NB4 (cell line): ENCODE measurements at regions not wholly inside any gene's neighbourhood (a gene's known extent, or its start where the extent isn't known, plus 50 kb on each side); places are given as distances from the start of the nearest gene placed in this dataset.
"Not testable (repeated sequence)": the region's sequence is repeated elsewhere in the genome, so short reads cannot be mapped to it uniquely, and the experiment has no call there.

Experiments used
- DNase-seq: peaks from one replicate; pipeline ENCODE4 v3.0.0; 2010; ENCODE audit warnings: low read depth
- H3K4me3 ChIP-seq: one replicate; pipeline ENCODE4 v1.5.1; 2011; ENCODE audit warnings: mild to moderate bottlenecking, low read depth, low read length, moderate library complexity
- CTCF ChIP-seq: IDR thresholded peaks from one replicate; pipeline ENCODE4 v1.5.1; 2012; ENCODE audit warnings: low read depth, low read length
- MAX ChIP-seq: IDR thresholded peaks from 2 replicates; pipeline ENCODE4 v1.6.1; 2011; ENCODE audit warnings: low read depth, low read length
- MYC ChIP-seq: IDR thresholded peaks from 2 replicates; pipeline ENCODE4 v1.6.1; 2011; ENCODE audit warnings: low read depth, low read length
- POLR2A ChIP-seq: IDR thresholded peaks from 2 replicates; pipeline ENCODE4 v1.6.1; 2011; ENCODE audit warnings: mild to moderate bottlenecking; ENCODE audit not compliant: insufficient read length; ENCODE audit errors: extremely low read depth

DNA sequence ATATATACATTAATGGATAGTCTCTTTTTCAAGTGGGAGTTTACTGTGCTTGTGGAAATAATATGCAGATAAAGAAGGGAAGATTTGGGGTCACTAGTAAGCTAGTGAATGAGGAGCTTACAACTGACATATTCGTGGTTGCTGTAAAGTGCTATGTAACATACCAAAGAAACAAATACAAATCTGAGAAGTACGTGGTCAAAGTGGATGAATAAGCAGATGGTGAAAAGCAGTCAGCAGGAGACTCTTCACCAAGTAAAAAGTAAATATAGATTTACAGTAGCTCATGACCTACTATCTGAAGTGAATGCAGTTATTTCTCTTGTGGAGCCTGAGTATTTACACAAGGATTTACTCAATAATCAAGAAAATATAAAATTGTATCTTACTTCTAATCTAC, 136.6 kb upstream of the ELAC2 start:
- no peak for DNase-seq
- no peak overlapping the region for H3K4me3 ChIP-seq
- TF ChIP-seq MYC (no peak), CTCF (no peak), MAX (no peak)

- H3K4me3 ChIP-seq = no peak overlapping the region
- no peak for DNase-seq
- no peak for TF ChIP-seq MYC
- no peak for TF ChIP-seq CTCF
Measured at GRCh38 chr17:13153036-13153435, 135.2 kb upstream of the ELAC2 start.

DNA sequence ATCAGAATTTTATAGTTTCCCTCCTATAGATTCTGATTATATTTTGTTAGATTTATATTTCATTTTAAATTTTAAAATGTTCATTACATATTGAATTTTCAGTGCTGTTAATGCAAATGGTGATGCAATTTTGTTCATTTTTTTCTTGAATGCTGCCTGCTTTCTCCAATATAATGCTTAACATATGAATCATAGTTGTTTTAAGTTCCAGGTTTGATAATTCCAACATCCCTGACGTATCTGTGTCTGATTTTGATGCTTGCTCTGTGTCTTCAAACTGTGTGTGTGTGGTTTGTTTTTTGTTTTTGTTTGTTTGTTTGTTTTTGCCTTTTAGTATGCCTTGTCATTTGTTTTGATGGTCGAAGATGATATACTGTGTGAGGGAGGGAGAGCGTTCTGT, 134.7 kb upstream of the ELAC2 start:
- H3K4me3 ChIP-seq = no peak overlapping the region
- TF ChIP-seq MYC = no peak
- TF ChIP-seq POLR2A = no peak
- TF ChIP-seq MAX = no peak
- no peak for TF ChIP-seq CTCF
- no peak for DNase-seq

DNA sequence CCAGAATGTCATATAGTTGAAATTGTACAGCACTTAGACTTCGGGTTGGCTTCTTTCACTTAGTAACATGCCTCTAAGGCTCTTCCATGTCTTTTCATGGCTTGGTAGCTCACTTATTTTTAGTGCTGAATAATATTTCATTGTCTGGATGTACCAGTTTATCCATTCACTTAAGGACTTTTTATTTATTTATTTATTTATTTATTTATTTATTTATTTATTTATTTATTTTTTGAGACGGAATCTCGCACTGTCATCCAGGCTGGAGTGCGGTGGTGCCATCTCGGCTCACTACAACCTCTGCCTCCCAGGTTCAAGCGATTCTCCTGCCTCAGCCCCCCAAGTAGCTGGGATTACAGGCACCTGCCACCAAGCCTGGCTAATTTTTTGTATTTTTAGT, 132.9 kb upstream of the ELAC2 start:
- DNase-seq = not testable (repeated sequence)

DNA sequence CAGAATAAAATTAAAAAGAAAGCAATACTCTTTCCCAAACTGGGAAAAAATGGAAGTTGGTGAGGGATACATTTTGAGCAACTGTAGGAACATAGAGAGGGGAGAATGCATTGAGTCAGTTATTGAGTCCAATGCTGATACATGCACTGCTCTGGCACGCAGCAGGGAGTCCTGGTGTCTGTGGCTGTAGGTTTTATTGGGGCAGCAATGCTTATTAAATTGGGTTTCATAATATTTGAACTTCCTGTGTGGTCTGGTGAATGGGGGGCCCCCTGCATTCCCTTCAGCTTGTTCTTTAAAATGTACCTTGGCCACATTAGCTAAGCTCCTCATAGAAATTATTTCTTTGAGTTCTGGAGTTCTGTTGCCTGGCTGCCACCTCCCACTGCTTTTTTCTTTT, 125.2 kb upstream of the ELAC2 start:
- DNase-seq = peak; percentile 76
- H3K4me3 ChIP-seq = no peak overlapping the region
- TF ChIP-seq MAX (no peak), MYC (no peak), POLR2A (no peak), CTCF (no peak)

More for the DNA sequence above, 132.9 kb upstream of the ELAC2 start:
- H3K4me3 ChIP-seq = not testable (repeated sequence)

DNA sequence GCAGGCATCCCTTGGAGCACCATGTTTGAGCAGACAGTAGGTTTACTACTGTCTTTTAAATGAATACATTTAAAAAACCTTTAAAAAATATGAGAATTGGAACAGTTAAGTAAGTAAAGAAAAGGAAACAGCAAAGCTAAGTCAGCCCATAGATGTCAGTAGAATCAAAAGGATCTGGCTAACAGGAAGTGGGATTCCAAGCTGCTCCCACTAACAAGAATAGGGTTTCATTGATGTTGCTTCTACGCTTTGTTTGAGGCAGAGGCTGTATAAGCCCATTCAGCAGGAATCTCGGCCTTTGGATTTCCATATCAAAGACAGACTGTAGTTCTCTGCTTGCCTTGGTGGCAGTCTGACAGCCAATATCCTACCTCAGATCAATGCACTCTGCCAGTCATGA, 122.9 kb upstream of the ELAC2 start:
- TF ChIP-seq CTCF = no peak
- TF ChIP-seq MAX = no peak
- no peak for TF ChIP-seq MYC
- no peak for TF ChIP-seq POLR2A
- DNase-seq = peak; percentile 7
- H3K4me3 ChIP-seq = no peak overlapping the region

GRCh38 chr17:13135506-13135905, 117.7 kb upstream of the ELAC2 start:
- H3K4me3 ChIP-seq = no peak overlapping the region
- no peak for TF ChIP-seq POLR2A
- no peak for TF ChIP-seq CTCF
- TF ChIP-seq MAX = no peak
- TF ChIP-seq MYC = no peak
- no peak for DNase-seq
